ENCODE measurements at regions not wholly inside any gene's neighbourhood (a gene's known extent, or its start where the extent isn't known, plus 50 kb on each side); places are given as distances from the start of the nearest gene placed in this dataset.

DNA sequence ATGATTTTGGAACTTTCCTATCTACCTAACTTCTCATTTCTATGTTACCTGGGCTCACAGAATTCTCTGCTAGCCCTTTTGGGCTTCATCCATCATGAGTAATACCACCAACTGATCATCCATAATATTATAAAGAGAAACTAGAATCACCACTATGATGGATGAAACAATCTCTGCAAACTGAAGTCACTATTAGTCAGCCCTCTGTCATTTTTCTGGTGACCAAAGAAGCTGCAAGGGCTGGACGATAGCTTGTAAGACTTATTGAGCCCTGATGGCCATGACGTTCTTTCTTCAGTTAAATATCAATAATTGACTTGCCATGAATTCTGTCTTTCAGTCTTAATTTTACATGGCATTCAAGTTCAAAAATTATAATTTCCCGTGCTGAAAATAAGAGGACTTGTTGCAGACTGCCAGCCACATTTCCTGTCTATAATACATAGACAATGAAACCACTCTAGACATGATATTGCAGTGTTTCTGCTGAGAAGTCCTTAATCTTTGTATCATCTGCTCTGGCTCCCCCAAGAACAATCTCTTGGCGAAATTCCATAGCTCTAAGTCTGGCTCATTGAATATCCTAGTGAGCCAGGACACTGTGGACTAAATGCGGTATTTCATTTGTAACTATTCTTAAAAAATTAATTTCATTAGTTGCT lies 655.0 kb upstream of the CAMK1G start:
- Histone ChIP-seq H2AFZ (ENCODE audit: low read length) (no peak overlapping the region), H3K36me3 (replicated peaks; ENCODE audit: insufficient read depth, low read length) (no peaks in the 10 kb centered on the region), H3F3A (ENCODE audit: insufficient read depth, low read length) (no peaks in the 10 kb centered on the region), H3K9me3 (replicated peaks; ENCODE audit: insufficient read depth, low read length) (no peaks in the 10 kb centered on the region), H3K79me2 (ENCODE audit: low read length) (no peaks in the 10 kb centered on the region), H3K4me2 (ENCODE audit: low read depth, low read length) (no peak overlapping the region), H3K4me3 (ENCODE audit: low read length) (no peak overlapping the region), H3K9me2 (replicated peaks; ENCODE audit: insufficient read depth, low read length) (no peaks in the 10 kb centered on the region), H3K4me1 (ENCODE audit: low read length) (no peaks in the 10 kb centered on the region), H3K27me3 (replicated peaks; ENCODE audit: insufficient read depth, low read length) (no peaks in the 10 kb centered on the region), H4K20me1 (ENCODE audit: insufficient read depth, low read length) (no peaks in the 10 kb centered on the region), H3K9ac (ENCODE audit: low read length) (no peak overlapping the region), H3K27ac (ENCODE audit: low read length) (no peak overlapping the region)
- DNase-seq = no peak
- TF ChIP-seq, protein P1, sequence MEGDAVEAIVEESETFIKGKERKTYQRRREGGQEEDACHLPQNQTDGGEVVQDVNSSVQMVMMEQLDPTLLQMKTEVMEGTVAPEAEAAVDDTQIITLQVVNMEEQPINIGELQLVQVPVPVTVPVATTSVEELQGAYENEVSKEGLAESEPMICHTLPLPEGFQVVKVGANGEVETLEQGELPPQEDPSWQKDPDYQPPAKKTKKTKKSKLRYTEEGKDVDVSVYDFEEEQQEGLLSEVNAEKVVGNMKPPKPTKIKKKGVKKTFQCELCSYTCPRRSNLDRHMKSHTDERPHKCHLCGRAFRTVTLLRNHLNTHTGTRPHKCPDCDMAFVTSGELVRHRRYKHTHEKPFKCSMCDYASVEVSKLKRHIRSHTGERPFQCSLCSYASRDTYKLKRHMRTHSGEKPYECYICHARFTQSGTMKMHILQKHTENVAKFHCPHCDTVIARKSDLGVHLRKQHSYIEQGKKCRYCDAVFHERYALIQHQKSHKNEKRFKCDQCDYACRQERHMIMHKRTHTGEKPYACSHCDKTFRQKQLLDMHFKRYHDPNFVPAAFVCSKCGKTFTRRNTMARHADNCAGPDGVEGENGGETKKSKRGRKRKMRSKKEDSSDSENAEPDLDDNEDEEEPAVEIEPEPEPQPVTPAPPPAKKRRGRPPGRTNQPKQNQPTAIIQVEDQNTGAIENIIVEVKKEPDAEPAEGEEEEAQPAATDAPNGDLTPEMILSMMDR (IDR thresholded peaks at IDR 0.05; ENCODE audit: low read length) = no peak
- no peak for TF ChIP-seq EZH2 (optimal IDR thresholded peaks at IDR 0.05; ENCODE audit: low read depth, low read length)
- no peak for TF ChIP-seq EZH2phosphoT487 (IDR thresholded peaks at IDR 0.05; ENCODE audit: low read length)

DNA sequence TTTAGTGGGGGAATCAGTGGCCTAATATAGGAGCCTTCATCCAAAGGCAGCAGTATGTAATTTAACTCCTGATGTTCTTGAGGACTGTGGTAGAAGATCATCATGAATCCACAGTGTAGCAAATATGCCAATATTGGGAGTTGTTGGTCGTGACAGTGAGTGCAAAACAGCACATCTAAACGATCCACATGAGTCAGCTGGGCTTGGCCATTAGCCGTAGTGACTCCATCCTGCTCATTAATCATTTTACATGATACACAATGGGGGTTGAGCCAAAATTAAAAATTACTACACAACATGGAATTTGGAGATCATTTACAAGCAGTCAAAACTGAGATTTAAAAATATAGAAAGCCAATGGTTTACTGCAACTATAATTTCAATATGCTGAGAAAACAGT lies 653.9 kb upstream of the CAMK1G start:
- Histone ChIP-seq H4K20me1 (ENCODE audit: insufficient read depth, low read length) (no peaks in the 10 kb centered on the region), H3F3A (ENCODE audit: insufficient read depth, low read length) (no peaks in the 10 kb centered on the region), H3K4me3 (ENCODE audit: low read length) (no peak overlapping the region), H2AFZ (ENCODE audit: low read length) (no peak overlapping the region), H3K4me2 (ENCODE audit: low read depth, low read length) (no peak overlapping the region), H3K27me3 (replicated peaks; ENCODE audit: insufficient read depth, low read length) (no peaks in the 10 kb centered on the region), H3K27ac (ENCODE audit: low read length) (no peak overlapping the region), H3K9me2 (replicated peaks; ENCODE audit: insufficient read depth, low read length) (no peaks in the 10 kb centered on the region), H3K79me2 (ENCODE audit: low read length) (no peaks in the 10 kb centered on the region), H3K36me3 (replicated peaks; ENCODE audit: insufficient read depth, low read length) (no peaks in the 10 kb centered on the region), H3K9me3 (replicated peaks; ENCODE audit: insufficient read depth, low read length) (no peaks in the 10 kb centered on the region), H3K4me1 (ENCODE audit: low read length) (no peaks in the 10 kb centered on the region), H3K9ac (ENCODE audit: low read length) (no peak overlapping the region)
- TF ChIP-seq EZH2 (optimal IDR thresholded peaks at IDR 0.05; ENCODE audit: low read depth, low read length) (no peak), EZH2phosphoT487 (IDR thresholded peaks at IDR 0.05; ENCODE audit: low read length) (no peak)
- TF ChIP-seq, protein P1 (IDR thresholded peaks at IDR 0.05; ENCODE audit: low read length) = no peak
- DNase-seq = no peak

DNA sequence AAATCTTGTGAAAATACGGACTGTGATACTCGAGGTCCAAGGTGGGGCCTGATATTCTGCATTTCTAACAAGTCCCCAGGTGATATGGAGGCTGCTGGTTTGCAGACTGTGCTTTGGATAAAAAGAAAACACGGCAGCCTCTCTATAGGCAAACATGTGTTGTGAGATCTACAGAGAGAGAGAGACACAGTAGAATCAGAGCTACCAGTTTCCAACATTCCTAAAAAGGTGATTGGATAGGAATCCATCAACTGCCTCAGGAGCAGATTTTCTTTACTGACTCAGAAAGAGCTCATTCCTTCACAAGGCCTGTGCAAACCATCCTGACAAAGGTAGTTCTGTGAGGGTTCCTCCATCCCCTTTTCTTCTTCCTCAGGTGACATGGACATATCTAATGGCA lies 651.6 kb upstream of the CAMK1G start:
- H3K27me3 ChIP-seq (replicated peaks; ENCODE audit: insufficient read depth, low read length) = no peaks in the 10 kb centered on the region
- H3K4me3 ChIP-seq (ENCODE audit: low read length) = no peak overlapping the region
- DNase-seq = no peak
- H3K9me3 ChIP-seq (replicated peaks; ENCODE audit: insufficient read depth, low read length) = no peaks in the 10 kb centered on the region
- no peaks in the 10 kb centered on the region for H3K79me2 ChIP-seq (ENCODE audit: low read length)
- no peaks in the 10 kb centered on the region for H3K36me3 ChIP-seq (replicated peaks; ENCODE audit: insufficient read depth, low read length)
- no peaks in the 10 kb centered on the region for H3K9me2 ChIP-seq (replicated peaks; ENCODE audit: insufficient read depth, low read length)
- no peaks in the 10 kb centered on the region for H3F3A ChIP-seq (ENCODE audit: insufficient read depth, low read length)
- H4K20me1 ChIP-seq (ENCODE audit: insufficient read depth, low read length) = no peaks in the 10 kb centered on the region
- H3K27ac ChIP-seq (ENCODE audit: low read length) = no peak overlapping the region
- no peak overlapping the region for H2AFZ ChIP-seq (ENCODE audit: low read length)
- TF ChIP-seq EZH2 (optimal IDR thresholded peaks at IDR 0.05; ENCODE audit: low read depth, low read length) = no peak
- TF ChIP-seq, protein P1 (IDR thresholded peaks at IDR 0.05; ENCODE audit: low read length) = no peak
- TF ChIP-seq EZH2phosphoT487 (IDR thresholded peaks at IDR 0.05; ENCODE audit: low read length) = no peak
- H3K4me1 ChIP-seq (ENCODE audit: low read length) = no peaks in the 10 kb centered on the region
- H3K9ac ChIP-seq (ENCODE audit: low read length) = no peak overlapping the region
- H3K4me2 ChIP-seq (ENCODE audit: low read depth, low read length) = no peak overlapping the region

Data from MM.1S (cell line).